Spleen (tissue), 7 donors: ENCODE measurements at regions not wholly inside any gene's neighbourhood (a gene's known extent, or its start where the extent isn't known, plus 50 kb on each side); places are given as distances from the start of the nearest gene placed in this dataset.

Experiments
- POLR2AphosphoS5 ChIP-seq, 3 donors: sonication (generic); formaldehyde crosslinking; IDR thresholded peaks; one replicate each; pipeline ENCODE4 v1.5.1; 2017; ENCODE audit warnings: antibody characterized with exemption in 3 of 3
- TF ChIP-seq, protein P1 (sequence below), 11 experiments: fragments of 200-600 bp in 7 of 11; fragments of 450-650 bp in 4 of 11; sonication (generic) in 4 of 11; IDR thresholded peaks in 8 of 11; conservative IDR thresholded peaks in 3 of 11; 1 replicate in 7 of 11; 2 replicates in 4 of 11; pipeline versions ENCODE4 v1.4.0 to v1.8.0; 2016 to 2021; ENCODE audit warnings: antibody characterized with exemption in 11 of 11, inconsistent platforms in 4 of 11, mild to moderate bottlenecking in 1 of 11
- donor health status: DM: no; HTN: no; CAD: no; lungs with moderate emphysema.
- donor health status: DM: no; HTN: no; CAD: no.
- donor health status: DM: no; HTN: no; CAD: no.

DNA sequence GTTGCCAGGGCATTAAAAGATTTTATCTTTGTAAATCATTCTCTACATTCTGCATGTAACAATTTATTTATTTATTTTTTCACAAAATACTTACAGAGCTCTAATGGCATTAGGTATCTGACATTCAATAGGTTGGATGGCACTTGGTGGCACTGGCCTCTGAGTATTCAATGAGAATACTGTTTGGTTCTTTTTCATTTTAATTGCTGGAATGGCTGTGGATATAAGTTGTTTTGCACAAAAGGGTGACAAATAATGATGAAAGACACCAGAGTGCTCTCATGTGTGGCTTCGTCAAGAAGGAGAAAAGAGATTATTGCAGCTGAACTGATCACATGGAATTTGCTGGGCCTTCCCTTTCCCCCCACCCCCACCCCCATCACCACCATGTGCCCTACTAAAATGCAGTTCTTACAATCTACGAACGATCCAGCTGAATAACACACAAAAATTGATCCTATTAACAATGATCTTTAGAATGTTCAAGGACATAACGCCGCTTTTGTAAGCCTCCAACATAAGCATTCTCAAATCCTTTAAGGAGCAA lies 195.2 kb upstream of the POU3F2 start:
- TF ChIP-seq, protein P1, sequence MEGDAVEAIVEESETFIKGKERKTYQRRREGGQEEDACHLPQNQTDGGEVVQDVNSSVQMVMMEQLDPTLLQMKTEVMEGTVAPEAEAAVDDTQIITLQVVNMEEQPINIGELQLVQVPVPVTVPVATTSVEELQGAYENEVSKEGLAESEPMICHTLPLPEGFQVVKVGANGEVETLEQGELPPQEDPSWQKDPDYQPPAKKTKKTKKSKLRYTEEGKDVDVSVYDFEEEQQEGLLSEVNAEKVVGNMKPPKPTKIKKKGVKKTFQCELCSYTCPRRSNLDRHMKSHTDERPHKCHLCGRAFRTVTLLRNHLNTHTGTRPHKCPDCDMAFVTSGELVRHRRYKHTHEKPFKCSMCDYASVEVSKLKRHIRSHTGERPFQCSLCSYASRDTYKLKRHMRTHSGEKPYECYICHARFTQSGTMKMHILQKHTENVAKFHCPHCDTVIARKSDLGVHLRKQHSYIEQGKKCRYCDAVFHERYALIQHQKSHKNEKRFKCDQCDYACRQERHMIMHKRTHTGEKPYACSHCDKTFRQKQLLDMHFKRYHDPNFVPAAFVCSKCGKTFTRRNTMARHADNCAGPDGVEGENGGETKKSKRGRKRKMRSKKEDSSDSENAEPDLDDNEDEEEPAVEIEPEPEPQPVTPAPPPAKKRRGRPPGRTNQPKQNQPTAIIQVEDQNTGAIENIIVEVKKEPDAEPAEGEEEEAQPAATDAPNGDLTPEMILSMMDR (IDR thresholded peaks at IDR 0.05 in 8 of 11, conservative IDR thresholded peaks at IDR 0.05 in 3 of 11) = no peak
- TF ChIP-seq POLR2AphosphoS5 (IDR thresholded peaks at IDR 0.05) = no peak
